HG02852 (cell line): ENCODE measurements at regions not wholly inside any gene's neighbourhood (a gene's known extent, or its start where the extent isn't known, plus 50 kb on each side); places are given as distances from the start of the nearest gene placed in this dataset.
A peak's percentile ranks its signal among the peaks of the same experiment; 100 is the strongest.

Experiments used
- ATAC-seq: cut with Tn5 transposase; IDR thresholded peaks from one replicate; pipeline ENCODE4 v1.9.1; 2021; ENCODE audit warnings: mild to moderate bottlenecking, moderate library complexity; ENCODE audit not compliant: unreplicated experiment

DNA sequence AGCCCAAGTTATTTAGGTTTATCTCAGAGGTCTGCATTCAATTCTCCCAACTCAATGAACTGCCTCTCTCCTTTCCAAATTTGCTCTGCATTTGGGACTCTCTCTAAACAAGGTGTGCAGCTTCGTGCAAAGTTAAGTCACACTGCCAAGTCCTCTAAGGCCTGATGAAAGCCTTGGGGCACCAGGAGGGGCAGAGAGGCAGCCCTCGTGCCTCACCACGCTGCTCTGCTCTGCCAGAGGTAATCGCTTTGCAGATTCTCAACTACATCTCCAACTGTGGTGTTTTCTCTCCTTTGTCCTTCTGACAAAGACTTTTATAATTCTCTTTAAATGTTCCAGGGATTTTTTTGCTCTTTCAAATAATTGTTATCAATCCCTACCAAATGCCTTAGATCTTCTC is 283.0 kb downstream of the MEIS1 start:
- no peak for ATAC-seq

DNA sequence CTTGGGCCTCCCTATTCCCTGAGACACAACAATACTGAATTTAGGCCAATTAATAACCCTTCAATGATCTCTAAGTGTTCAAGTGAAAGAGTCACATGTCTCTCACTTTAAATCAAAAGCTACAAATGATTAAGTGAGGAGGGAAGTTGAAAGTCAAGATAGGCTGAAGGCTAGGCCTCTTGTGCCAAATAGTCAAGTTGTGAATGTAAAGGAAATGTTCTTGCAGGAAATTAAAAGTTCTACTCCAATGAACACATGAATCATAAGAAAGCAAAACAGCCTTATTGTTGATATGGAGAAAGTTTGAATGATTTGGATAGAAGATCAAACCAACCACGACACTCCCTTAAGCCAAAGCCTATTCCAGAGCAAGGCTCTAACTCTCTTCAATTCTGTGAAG is 286.9 kb downstream of the MEIS1 start:
- ATAC-seq = no peak

DNA sequence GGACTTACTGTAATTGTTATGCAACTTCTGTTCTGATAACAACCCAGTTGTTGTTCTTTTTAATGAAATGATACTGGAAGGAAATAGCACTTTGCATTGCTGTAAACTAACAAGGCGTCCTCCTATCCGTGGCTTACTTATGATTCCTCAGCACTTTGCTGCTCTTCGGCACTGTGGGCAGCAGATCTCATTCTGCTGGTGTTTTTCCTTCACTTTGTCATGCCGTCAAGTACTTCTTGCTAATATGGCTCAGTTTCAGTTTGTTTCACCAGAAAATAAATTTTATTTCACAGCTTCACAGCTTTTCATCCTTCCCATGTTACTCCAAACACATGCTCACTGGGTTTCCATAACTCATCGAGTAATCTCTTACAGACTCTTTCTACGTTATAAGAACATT is 289.3 kb downstream of the MEIS1 start:
- ATAC-seq = no peak

DNA sequence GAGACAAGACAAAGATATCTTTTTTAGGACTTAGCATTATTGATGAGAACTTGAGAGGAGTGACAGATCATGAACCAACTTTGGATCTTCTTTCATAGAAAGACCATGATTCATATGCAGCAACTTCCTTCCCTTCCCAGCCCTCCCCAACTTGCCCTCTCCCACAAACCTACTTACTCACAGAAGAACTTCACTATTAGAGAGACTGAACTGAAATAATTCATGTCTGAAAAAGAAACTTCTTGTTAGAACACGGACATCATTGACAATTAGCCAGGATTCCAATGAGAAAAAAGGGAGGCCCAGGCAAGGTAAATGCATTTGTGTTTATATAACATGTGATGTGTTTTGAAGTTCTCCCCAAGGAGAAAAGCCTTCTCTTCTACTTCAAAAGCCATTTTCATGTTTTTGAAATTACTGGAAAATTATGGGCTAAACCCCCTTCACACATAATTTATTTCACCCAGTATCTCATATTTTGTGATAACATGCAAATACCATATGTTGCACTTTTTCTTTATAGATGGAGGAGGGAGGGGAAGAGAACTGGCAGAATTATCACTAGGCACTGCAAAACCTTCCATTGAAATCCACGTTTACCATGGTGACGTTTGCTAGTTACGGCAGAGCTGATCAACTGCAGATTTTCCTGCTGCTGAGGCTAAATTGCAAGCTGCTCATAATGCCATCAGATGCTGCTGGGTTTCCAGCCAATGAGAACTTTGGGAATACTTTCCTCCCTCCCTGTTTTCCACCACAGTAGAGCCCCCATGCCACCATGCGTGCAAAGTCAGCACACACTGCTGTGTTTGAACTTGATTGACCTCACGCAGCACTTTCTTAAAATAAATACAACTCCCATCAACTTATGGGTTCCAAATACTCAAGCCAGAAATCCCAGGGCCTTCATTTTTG is 294.7 kb downstream of the MEIS1 start:
- ATAC-seq = no peak

DNA sequence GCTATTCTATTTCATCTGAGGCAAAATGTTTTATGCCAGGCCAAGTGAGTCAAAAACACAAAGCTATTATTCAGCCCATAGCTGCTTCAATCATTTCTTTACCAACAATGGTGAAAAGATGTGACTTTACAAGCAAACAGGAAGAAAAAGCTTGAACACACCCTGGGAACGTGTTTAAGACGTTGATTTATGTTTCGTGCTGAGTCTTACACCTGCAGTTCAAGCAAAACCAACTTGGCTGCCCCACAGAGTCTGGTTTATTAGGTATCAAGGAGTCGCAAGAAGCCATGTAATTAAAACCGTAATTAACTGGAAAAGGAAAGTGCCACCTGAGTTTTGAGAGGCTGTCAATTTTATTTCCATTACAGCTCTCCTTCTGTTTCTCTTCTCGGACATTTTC is 295.5 kb downstream of the MEIS1 start:
- no peak for ATAC-seq

DNA sequence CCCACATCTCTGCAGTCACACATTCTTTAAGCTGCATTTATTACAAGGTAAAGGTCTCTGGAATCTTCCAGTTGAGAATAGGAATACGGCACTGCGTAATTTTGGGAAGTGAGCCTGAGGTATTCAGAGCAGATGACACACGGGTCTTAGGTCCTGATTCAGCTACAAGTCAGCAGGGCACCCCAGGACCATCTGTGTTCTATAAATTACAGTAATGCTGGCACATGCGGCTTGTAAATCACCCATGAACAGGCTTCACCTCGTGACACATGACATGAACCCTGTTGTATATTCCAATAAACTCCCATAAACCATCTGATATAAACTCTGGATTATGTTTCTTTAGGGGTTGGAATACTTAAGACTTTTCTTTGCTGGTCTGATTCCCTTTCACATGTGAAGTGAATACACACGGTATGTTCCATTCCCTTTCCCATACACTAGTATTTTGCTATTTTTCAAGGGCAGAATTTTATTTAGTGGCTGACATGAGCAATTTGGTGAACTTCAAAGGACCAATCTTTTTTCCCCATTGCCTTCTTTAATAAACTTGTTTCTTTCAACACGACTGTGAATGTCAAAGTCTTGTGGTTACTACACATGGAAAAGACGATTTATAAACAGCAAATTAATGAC is 298.6 kb downstream of the MEIS1 start:
- no peak for ATAC-seq

DNA sequence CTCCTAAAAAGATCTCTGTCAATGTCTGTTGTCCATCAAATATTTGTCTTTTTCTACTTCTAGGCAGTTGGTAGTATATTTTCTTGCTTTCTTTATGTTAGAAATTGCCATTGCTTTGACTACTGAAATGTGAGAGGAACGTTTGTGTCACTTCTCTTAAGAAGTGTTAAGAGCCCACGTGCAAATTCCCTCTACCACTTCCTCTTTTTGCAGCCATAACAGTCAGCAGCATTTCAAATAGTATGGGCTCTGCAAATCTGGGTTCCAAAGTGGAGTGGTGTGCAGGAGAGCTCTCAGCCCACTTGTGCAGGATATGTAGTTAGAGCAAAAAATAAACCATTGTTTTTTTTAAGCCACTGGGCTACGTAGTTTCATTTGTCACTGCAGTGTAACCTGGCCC is 314.0 kb downstream of the MEIS1 start:
- ATAC-seq = peak; percentile 67

DNA sequence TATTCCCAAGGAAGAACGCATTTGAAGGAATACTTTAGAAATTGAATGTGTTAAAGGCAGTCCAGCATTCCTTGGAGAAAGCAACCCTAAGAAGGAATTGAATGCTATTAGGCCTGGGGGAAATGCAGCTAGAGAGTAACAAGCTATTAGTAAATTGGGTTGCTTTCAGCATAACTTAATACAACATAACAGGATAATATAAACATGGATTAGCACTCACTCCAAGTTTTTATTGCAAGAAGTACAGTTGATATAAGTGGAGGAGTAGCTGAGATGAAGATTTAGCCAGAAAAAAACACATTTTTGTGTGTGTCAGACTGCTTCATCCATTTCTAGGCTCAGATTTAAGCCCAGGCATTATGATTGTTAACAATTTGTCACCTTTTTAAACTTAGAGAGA is 314.6 kb downstream of the MEIS1 start:
- ATAC-seq = no peak

DNA sequence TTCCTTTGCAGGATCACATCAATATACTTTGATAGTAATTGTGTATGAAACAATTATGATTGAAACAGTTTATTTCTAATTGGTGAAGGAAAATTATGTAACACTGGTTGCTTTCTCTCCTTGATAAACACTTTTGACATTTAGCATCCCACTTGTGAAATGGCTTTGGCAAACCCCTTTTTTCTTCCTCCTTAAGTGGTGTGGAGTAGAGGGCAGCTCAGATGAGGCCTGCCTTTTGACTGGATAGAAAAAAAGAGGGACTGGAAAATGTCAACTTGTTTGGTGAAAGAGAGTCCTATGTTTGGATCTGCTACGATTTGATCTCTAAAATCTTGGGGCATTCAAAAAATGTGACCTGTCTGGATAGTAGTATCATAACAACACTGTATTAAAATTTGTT is 318.3 kb downstream of the MEIS1 start:
- ATAC-seq = no peak

DNA sequence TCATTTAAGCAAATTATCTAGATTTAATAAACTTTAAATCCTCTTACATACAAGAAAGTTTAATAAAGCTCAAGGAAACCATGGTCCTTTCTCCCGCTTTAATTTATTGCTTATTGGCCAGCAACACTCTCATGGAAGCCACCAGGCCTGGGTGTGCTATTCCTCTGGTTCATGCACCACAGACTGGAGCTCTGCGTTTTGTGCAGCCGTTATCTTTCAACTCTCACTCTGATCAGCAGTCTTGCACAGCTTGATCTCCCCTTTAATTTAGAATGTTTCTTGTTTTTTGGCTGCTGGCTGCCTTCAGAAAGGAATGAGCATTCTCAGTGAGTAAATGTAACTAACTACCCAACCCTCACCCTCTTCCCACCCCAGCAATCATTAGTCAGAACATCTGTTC is 318.7 kb downstream of the MEIS1 start:
- ATAC-seq = no peak

DNA sequence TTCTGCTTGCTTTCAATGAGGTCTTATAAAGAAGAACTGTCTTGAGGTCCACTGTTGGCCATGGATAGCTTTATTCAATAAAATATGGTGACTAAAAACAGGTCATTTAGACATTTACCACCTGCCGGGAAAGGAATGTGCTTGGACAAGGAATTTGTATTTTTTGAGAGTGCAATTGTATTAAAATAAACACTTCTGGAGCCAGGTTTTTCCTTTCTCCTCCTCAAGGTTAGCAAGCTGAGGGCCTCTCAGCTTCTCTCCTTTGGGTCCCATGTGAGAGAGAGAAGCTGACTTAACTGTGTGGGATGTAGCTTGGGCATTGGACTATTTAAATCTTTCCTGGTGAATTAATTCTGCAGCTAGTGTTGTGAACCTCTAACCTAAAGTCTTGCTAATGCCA is 321.0 kb downstream of the MEIS1 start:
- ATAC-seq = no peak

DNA sequence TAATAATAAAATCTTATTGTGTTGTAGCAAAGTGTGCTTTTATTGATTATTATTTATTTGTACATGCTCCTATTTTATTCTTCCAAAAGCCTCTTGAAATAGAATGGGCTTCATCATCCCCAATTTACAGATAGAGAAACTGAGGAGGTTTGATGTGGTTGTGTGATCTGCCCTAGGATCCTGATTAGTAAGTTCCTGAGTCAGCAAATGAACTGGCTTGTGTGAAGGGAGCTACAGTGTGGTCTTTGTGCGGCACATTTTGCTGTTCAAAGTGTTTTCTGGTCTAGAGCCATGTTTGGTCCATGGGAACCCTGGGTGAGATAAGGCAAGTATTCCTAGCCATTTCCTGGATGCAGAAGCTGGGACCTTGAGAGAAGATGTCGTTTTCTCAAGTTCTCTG is 326.9 kb downstream of the MEIS1 start:
- ATAC-seq = no peak

DNA sequence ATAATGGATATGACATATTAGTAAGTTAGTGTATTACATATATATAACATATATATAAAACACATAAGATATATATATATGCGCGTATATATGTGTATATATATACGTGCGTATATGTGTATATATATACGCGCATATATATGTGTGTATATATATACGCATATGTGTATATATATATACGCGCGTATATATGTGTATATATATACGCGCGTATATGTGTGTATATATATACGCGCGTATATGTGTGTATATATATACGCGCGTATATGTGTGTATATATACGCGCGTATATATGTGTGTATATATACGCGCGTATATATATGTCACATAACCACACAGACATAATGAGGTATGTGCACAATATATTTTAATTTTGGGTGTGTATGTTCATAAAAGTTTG is 327.8 kb downstream of the MEIS1 start:
- ATAC-seq = no peak

DNA sequence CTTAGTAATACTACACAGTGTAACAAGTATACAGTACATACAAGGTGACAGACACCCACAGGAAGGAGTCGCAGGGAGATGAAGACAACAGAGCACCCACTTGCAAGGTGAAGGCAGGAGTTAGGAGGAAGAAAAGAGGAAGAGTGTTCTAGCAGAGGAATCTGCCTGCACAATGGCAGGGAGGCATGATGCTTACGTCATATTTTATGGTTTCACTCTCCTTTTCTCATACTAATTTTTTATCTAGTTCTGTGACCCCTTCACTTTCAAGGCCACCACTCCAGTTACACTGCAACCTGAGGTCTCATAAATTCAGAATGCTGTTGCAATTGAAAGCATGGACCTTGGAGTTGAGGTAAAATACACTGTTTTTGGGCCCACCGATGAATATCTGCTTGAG is 331.7 kb downstream of the MEIS1 start:
- no peak for ATAC-seq

DNA sequence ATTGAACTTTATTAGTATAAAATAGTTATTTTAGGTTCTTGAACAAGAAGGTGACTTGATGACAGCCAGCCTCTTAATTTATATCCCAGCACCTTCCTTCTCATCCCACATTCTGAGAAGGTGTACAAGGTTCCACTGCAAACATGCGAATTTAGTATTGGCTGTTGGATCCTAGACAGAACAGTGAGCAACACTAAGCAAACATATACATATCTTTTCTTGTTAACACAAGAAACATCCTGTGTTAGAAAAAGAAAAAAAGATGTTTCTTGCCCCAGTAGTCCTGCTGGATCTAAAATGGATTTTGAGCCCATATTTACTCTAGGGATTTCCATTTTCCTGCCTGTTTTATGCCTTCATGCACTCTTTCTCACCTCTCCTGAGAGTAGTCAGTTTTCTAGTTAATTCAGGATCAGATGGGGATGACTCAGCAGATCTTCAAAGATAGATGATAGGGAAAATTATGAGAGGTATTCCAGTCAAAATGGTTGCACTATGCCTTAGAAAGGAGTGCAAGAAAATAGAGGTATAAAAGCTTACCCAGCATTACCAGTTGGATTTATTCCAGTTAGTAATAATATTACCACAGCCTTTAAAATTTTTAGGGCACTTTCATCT is 336.5 kb downstream of the MEIS1 start:
- no peak for ATAC-seq

DNA sequence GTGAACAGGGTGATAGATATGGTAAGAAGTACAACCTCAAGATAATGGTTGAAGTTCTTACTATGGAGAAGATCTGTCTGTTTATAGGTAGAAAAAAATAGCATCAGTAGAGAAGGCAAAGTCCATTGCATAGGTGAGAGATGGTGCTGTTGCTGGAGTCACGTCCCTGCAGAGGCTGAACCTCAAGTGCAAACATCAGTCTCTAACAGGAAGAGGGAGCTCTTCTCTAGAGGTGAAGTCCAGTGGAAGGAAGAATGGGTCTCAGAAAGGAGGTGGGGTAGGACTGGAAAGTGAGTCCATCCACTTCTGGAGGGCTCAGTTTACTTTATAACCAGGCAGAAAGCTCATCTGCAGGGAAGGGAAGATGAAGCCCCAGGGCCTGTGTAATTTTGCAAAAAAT is 337.7 kb downstream of the MEIS1 start:
- ATAC-seq = no peak

DNA sequence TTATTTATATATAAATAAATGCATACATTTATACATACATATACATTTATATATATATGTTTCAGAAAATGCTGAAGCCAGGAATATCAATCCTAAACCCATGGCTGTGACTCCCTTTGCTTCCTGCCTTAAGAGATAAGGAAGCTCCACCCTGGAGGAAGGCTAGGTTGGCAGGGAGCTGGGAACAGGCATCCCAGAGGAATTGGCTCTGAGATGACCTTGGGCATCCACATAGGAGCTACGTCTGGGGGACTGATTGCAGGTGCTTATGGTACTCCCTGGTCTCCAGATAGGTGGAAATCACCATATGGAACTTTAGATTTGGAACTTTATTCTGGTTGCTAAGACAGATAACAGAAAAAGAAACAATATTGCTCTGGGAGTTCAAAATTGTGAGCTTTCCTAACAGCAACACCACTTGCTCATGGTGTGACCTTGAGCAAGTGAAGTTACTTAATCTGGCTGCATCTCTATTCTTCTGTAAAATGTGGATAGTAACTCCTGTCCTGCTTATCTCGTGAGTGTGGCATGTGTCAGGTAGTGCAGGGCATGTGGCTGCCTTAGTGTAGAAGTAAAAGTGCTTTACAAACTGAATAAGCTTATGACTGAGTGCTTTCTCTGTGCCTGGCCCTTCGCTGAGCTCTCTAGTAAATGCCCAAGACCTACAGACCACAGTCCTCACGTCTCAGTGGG is 341.0 kb downstream of the MEIS1 start:
- ATAC-seq = no peak

DNA sequence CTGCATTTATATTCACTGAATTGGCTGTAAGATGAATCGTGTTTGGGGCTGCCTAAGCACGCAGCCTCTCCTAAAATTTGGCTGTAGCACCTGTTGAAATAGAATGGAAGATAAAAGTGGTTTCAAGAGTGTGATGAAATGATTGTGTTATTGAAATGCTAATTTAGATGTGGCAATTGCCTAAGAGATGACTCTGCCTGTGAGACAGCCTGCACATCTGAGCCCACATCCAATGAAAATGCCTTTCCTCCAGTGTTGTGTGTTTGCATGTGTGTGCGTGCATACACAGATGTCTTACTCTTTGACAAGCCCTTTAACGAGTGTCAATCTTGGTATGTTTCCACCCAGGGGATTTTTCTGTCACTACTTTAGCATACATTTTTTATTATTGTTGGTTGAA is 346.9 kb downstream of the MEIS1 start:
- ATAC-seq = no peak

DNA sequence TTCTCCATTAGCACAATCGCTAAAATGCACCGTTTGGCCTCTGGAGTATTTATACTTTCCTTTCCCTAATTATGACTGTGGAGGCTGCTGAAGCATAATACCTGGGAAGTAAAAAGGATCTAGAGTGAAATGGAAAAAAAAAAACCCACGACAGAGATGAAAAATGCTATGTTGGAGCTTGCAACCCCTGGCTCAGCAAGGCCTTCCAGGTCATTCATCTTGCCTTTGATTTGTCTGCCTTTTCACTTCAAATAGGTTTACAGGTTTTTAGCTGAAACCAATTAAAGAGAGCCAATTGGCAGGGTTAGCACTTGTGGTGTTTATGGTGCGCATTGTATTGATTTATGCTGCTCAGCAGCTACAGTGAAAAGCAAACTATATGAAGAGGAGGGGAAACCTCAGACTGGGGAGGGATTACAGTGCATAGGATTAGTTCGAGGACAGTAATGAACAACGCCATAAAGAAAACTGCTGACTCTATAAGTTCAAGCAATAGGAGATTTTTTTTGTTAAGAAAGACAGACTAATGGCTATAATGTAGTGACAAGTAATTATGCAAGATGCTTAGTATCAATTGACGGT is 347.9 kb downstream of the MEIS1 start:
- ATAC-seq = no peak

DNA sequence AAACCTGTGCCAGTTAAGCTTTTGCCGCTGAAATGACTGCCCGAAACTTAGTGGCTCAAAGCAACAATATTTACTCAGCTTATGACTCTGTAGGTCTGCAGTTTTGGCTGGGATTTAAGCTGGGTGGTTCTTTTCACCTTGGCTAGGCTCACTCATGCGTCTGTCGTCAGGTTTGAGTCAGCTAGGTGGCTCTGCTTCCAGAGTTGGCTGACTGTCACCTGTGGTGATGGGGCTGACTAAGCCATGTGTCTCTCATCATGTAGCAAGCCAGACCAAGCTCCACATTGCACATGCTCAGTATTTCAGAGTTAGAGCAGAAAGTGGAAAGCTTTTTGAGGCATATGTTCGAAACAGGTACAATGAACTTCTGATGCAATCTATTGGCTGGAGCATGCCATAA is 354.8 kb downstream of the MEIS1 start:
- ATAC-seq = no peak

DNA sequence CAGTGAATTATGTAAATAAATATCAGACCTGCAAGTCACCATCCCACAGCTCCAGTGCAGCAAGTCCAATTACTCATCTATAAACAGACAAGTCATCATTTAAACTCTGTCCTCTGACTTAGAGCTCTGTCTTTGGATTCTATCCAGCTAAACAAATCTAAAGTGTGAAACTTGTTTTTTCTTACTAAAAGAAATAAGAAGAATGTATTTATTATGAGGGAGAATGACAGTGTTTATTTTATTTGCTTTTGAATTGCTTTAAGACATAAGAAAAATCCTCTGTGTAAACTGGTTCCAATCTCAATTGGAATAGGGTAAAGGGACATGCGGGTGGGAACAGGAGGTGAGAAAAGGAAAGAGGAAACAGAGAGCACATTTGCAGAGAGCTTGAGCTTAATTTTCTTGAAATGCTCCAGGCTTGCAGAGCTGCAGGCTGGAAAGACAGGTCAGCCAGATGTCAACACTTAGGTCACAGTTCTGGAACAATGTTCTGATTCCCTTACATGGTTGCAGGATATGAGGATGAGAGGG is 355.8 kb downstream of the MEIS1 start:
- no peak for ATAC-seq
